Tibial nerve (tissue), 4 donors: ENCODE measurements at regions not wholly inside any gene's neighbourhood (a gene's known extent, or its start where the extent isn't known, plus 50 kb on each side); places are given as distances from the start of the nearest gene placed in this dataset.

Experiments
- EP300 ChIP-seq, 2 donors: sonication (generic); formaldehyde crosslinking; IDR thresholded peaks; one replicate each; pipeline ENCODE4 v1.6.1; 2017; ENCODE audit warnings: antibody characterized with exemption in 2 of 2, mild to moderate bottlenecking in 1 of 2
- POLR2A ChIP-seq, 2 donors: fragments of 450-650 bp; IDR thresholded peaks; one replicate each; pipeline ENCODE4 v1.6.1; 2017; ENCODE audit warnings: antibody characterized with exemption in 2 of 2, mild to moderate bottlenecking in 2 of 2, moderate library complexity in 2 of 2
- TF ChIP-seq, protein P1 (sequence below), 5 experiments: fragments of 200-600 bp in 3 of 5; fragments of 450-650 bp in 2 of 5; sonication (generic) in 3 of 5; IDR thresholded peaks; one replicate each; pipeline ENCODE4 v1.5.1; 2016 to 2019; ENCODE audit warnings: antibody characterized with exemption in 5 of 5, mild to moderate bottlenecking in 3 of 5, moderate library complexity in 2 of 5

DNA sequence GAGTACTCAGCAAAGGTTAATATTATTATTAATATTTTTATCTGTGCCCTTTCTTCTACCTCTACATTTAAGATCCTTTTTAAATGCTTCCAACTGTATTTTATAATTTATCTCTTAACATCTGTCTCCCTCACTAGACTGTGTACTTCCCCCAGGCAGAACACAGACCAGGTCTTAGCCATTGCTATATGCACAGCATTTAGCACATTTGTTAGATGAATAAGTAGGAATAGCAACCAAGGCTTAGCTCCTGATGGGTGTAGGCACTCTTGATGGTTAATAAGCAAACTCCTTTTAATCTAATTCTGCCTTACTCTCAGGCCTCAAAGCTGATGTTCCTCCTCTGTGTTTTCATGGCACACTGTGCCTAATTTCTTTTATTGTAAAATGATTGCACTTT, 83.7 kb upstream of the GNG12 start:
- TF ChIP-seq, protein P1, sequence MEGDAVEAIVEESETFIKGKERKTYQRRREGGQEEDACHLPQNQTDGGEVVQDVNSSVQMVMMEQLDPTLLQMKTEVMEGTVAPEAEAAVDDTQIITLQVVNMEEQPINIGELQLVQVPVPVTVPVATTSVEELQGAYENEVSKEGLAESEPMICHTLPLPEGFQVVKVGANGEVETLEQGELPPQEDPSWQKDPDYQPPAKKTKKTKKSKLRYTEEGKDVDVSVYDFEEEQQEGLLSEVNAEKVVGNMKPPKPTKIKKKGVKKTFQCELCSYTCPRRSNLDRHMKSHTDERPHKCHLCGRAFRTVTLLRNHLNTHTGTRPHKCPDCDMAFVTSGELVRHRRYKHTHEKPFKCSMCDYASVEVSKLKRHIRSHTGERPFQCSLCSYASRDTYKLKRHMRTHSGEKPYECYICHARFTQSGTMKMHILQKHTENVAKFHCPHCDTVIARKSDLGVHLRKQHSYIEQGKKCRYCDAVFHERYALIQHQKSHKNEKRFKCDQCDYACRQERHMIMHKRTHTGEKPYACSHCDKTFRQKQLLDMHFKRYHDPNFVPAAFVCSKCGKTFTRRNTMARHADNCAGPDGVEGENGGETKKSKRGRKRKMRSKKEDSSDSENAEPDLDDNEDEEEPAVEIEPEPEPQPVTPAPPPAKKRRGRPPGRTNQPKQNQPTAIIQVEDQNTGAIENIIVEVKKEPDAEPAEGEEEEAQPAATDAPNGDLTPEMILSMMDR (IDR thresholded peaks at IDR 0.05) = no peak
- TF ChIP-seq POLR2A (IDR thresholded peaks at IDR 0.05) (no peak), EP300 (IDR thresholded peaks at IDR 0.05) (no peak)
